ENCODE measurements at regions not wholly inside any gene's neighbourhood (a gene's known extent, or its start where the extent isn't known, plus 50 kb on each side); places are given as distances from the start of the nearest gene placed in this dataset.

- H3K27me3 Mint-ChIP-seq (ENCODE audit: low read depth), result no peaks in the 10 kb centered on the region
- ChIA-PET POLR2A (no interaction called here), CTCF (no interaction called here)
- peaks cover 7% of the 10 kb centered on the region for H3K9me3 Mint-ChIP-seq
- no peak overlapping the region for H3K27ac Mint-ChIP-seq
- peaks cover 10% of the 10 kb centered on the region; the same call in 1 of the 2 replicates for H3K36me3 Mint-ChIP-seq
- TF ChIP-seq MAX (CRISPR knock-in tag; IDR thresholded peaks at IDR 0.05), result no peak
- no peak for TF ChIP-seq RORB (CRISPR knock-in tag; IDR thresholded peaks at IDR 0.05)
- no peak for TF ChIP-seq E2F4 (CRISPR knock-in tag; IDR thresholded peaks at IDR 0.05; ENCODE audit: borderline replicate concordance, low read depth)
- TF ChIP-seq ETV6 (CRISPR knock-in tag; IDR thresholded peaks at IDR 0.05), result no peak
- no peak for TF ChIP-seq USF1 (CRISPR knock-in tag; IDR thresholded peaks at IDR 0.05)
- no peak for TF ChIP-seq FOXP4 (CRISPR knock-in tag; IDR thresholded peaks at IDR 0.05)
- TF ChIP-seq MXD4 (CRISPR knock-in tag; IDR thresholded peaks at IDR 0.05; ENCODE audit: borderline replicate concordance), result no peak
- no peak for TF ChIP-seq ESRRA (CRISPR knock-in tag; IDR thresholded peaks at IDR 0.05; ENCODE audit: borderline replicate concordance)
- TF ChIP-seq CREB1 (CRISPR knock-in tag; IDR thresholded peaks at IDR 0.05), result no peak
- TF ChIP-seq ZNF219 (CRISPR knock-in tag; IDR thresholded peaks at IDR 0.05; ENCODE audit: borderline replicate concordance), result no peak
- TF ChIP-seq NFE2L1 (CRISPR knock-in tag; IDR thresholded peaks at IDR 0.05), result no peak
- TF ChIP-seq ZNF263 (CRISPR knock-in tag; IDR thresholded peaks at IDR 0.05; ENCODE audit: low read depth), result no peak
- no peak for ATAC-seq
- H3K4me1 Mint-ChIP-seq, result peaks cover 7% of the 10 kb centered on the region
- DNase-seq (ENCODE audit: low spot score), result no peak
- H3K4me3 Mint-ChIP-seq, result no peak overlapping the region
These were observed 51.0 kb upstream of the PTPN13 start for GRCh38 chr4:86543080-86543479.

GRCh38 chr4:86543560-86544309 lies 50.4 kb upstream of the PTPN13 start:
- Mint-ChIP-seq H3K4me1 (peaks cover 7% of the 10 kb centered on the region), H3K27ac (no peak overlapping the region), H3K36me3 (peaks cover 10% of the 10 kb centered on the region; the same call in 1 of the 2 replicates), H3K9me3 (peaks cover 8% of the 10 kb centered on the region), H3K27me3 (ENCODE audit: low read depth) (no peaks in the 10 kb centered on the region), H3K4me3 (no peak overlapping the region)
- CTCF ChIA-PET, result no interaction called here
- DNase-seq (ENCODE audit: low spot score) (no peak), ATAC-seq (no peak)
- TF ChIP-seq ZNF232 (CRISPR knock-in tag; IDR thresholded peaks at IDR 0.05) (no peak), NFE2L1 (CRISPR knock-in tag; IDR thresholded peaks at IDR 0.05) (no peak)
- POLR2A ChIA-PET, result no interaction called here

- no peak for TF ChIP-seq ARID4B (CRISPR knock-in tag; IDR thresholded peaks at IDR 0.05; ENCODE audit: borderline replicate concordance)
- no peak for TF ChIP-seq GTF2I (CRISPR knock-in tag; conservative IDR thresholded peaks at IDR 0.05)
- no peak for TF ChIP-seq ZNF396 (CRISPR knock-in tag; IDR thresholded peaks at IDR 0.05; ENCODE audit: borderline replicate concordance)
- no peak for TF ChIP-seq GRHL2 (CRISPR knock-in tag; IDR thresholded peaks at IDR 0.05; ENCODE audit: insufficient replicate concordance, severe bottlenecking)
- no peak for TF ChIP-seq ATF2 (CRISPR knock-in tag; IDR thresholded peaks at IDR 0.05; ENCODE audit: borderline replicate concordance, low read depth)
- TF ChIP-seq NFYB (CRISPR knock-in tag; conservative IDR thresholded peaks at IDR 0.05; ENCODE audit: low read depth), result no peak
- no peak for TF ChIP-seq HMGA2 (CRISPR knock-in tag; IDR thresholded peaks at IDR 0.05)
- Mint-ChIP-seq H3K27ac (no peak overlapping the region), H3K36me3 (peaks cover 10% of the 10 kb centered on the region; the same call in 1 of the 2 replicates), H3K27me3 (ENCODE audit: low read depth) (no peaks in the 10 kb centered on the region), H3K4me1 (peaks cover 7% of the 10 kb centered on the region), H3K4me3 (no peak overlapping the region), H3K9me3 (peaks cover 8% of the 10 kb centered on the region)
- ATAC-seq (no peak), DNase-seq (ENCODE audit: low spot score) (no peak)
- CTCF ChIA-PET, result no interaction called here
- POLR2A ChIA-PET, result no interaction called here
These were observed 49.7 kb upstream of the PTPN13 start for GRCh38 chr4:86544310-86544966.
